Sigmoid colon (tissue), 3 donors: ENCODE measurements at regions not wholly inside any gene's neighbourhood (a gene's known extent, or its start where the extent isn't known, plus 50 kb on each side); places are given as distances from the start of the nearest gene placed in this dataset.

Source experiments
- POLR2A ChIP-seq, 2 donors: fragments of 450-650 bp; IDR thresholded peaks; one replicate each; pipeline ENCODE4 v1.6.1; 2016; ENCODE audit warnings: antibody characterized with exemption in 2 of 2, mild to moderate bottlenecking in 2 of 2, moderate library complexity in 2 of 2
- TF ChIP-seq, protein P1 (sequence below), 4 experiments: fragments of 450-650 bp in 3 of 4; fragments of 200-600 bp in 1 of 4; IDR thresholded peaks; one replicate each; pipeline ENCODE4 v1.5.1; 2016 to 2019; ENCODE audit warnings: antibody characterized with exemption in 4 of 4, mild to moderate bottlenecking in 3 of 4, moderate library complexity in 2 of 4

DNA sequence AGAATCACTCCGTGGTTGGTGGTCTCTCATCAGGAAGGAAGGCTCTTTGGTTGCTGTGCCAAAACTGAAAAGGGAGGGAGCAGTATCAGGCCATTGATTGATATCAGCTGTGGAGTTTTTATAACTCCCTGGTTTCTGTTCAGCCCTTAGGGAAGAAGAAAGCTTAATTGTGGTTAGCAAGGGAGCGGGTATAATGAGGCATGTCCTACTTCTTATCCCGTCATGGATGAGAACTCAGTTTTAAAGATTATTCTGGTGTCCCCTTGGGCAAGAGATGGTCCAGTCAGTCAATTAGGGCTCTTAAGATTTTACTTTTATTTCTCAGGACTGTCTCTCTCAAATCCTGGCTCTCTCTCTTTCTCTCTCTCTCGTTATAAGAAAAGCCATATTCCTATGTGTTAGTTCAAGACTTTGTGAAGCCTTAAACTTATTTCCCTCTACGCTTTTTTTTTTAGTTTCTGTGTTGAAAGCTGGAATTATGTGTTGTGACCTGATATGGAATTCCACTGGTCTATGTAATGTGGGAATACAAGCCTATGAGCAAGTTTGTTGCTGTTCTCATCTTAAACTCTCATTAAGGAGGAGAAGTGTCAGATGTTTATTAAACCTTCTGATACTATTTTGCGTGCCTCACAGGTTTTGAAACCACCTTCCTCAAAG, 514.0 kb upstream of the CDH2 start:
- TF ChIP-seq, protein P1, sequence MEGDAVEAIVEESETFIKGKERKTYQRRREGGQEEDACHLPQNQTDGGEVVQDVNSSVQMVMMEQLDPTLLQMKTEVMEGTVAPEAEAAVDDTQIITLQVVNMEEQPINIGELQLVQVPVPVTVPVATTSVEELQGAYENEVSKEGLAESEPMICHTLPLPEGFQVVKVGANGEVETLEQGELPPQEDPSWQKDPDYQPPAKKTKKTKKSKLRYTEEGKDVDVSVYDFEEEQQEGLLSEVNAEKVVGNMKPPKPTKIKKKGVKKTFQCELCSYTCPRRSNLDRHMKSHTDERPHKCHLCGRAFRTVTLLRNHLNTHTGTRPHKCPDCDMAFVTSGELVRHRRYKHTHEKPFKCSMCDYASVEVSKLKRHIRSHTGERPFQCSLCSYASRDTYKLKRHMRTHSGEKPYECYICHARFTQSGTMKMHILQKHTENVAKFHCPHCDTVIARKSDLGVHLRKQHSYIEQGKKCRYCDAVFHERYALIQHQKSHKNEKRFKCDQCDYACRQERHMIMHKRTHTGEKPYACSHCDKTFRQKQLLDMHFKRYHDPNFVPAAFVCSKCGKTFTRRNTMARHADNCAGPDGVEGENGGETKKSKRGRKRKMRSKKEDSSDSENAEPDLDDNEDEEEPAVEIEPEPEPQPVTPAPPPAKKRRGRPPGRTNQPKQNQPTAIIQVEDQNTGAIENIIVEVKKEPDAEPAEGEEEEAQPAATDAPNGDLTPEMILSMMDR (IDR thresholded peaks at IDR 0.05): no peak
- TF ChIP-seq POLR2A (IDR thresholded peaks at IDR 0.05): no peak
